ENCODE measurements at regions not wholly inside any gene's neighbourhood (a gene's known extent, or its start where the extent isn't known, plus 50 kb on each side); places are given as distances from the start of the nearest gene placed in this dataset.

- no peak overlapping the region for H3K27ac ChIP-seq
- TF ChIP-seq, protein P1, sequence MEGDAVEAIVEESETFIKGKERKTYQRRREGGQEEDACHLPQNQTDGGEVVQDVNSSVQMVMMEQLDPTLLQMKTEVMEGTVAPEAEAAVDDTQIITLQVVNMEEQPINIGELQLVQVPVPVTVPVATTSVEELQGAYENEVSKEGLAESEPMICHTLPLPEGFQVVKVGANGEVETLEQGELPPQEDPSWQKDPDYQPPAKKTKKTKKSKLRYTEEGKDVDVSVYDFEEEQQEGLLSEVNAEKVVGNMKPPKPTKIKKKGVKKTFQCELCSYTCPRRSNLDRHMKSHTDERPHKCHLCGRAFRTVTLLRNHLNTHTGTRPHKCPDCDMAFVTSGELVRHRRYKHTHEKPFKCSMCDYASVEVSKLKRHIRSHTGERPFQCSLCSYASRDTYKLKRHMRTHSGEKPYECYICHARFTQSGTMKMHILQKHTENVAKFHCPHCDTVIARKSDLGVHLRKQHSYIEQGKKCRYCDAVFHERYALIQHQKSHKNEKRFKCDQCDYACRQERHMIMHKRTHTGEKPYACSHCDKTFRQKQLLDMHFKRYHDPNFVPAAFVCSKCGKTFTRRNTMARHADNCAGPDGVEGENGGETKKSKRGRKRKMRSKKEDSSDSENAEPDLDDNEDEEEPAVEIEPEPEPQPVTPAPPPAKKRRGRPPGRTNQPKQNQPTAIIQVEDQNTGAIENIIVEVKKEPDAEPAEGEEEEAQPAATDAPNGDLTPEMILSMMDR (conservative IDR thresholded peaks at IDR 0.05), result no peak
- no peak for TF ChIP-seq ZFX (IDR thresholded peaks at IDR 0.05)
Measured at GRCh38 chr18:45241271-45241670, 374.0 kb upstream of the SLC14A2 start.

DNA sequence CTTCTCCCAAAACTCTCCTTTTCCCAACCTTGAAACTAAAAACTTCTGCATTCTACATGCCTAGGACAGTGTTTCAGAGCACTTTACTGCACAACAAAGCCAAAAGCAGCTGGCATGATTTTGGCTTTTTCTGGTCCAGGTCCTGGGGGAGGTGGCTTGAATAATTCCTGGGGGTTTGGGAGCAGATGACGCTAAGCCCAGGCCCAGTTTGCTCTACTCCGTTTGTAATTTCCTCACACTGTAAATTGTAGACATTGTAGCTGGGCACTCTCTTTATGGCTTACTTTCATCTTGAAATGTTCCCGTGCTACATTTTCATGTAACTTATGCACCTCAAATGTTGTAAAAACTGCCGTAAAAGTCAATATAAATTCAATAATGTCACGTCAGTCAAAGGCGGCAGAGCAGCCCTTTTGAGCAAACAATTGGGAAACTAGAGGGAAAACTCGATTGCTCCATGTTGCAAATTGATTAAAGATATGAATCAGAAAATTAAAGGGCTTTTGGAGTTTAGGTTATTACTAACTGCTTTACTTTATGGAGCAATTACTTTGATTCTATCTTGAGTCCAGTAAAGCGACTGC, 373.2 kb upstream of the SLC14A2 start:
- no peak for TF ChIP-seq ZFX (IDR thresholded peaks at IDR 0.05)
- TF ChIP-seq, protein P1 (conservative IDR thresholded peaks at IDR 0.05), result no peak
- H3K27ac ChIP-seq, result no peak overlapping the region

- no peak overlapping the region for H3K27ac ChIP-seq
- TF ChIP-seq, protein P1 (conservative IDR thresholded peaks at IDR 0.05), result no peak
- no peak for TF ChIP-seq ZFX (IDR thresholded peaks at IDR 0.05)
Measured at GRCh38 chr18:45243340-45244110, 371.8 kb upstream of the SLC14A2 start.

DNA sequence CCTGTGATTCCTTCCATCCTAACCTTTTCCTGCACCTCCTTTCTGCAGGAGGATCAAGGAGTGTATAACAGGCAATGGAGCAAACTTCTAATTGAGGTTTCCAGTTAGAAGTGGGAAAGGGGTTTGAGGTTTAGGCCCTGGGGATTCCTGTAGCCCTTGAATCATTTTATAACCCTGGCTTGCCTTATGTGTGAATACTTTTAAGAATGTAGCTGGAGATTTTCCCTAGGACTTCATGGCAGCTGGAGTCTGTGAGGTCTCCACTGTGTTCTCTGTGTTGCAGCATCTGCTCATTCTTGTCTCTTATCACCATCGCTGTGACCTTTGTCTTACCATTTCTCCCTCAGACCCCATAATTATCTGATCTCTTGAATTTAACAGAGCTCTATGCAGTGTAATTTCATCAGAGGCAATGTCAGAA, 370.2 kb upstream of the SLC14A2 start:
- H3K27ac ChIP-seq, result no peak overlapping the region
- TF ChIP-seq, protein P1 (conservative IDR thresholded peaks at IDR 0.05), result no peak
- no peak for TF ChIP-seq ZFX (IDR thresholded peaks at IDR 0.05)

DNA sequence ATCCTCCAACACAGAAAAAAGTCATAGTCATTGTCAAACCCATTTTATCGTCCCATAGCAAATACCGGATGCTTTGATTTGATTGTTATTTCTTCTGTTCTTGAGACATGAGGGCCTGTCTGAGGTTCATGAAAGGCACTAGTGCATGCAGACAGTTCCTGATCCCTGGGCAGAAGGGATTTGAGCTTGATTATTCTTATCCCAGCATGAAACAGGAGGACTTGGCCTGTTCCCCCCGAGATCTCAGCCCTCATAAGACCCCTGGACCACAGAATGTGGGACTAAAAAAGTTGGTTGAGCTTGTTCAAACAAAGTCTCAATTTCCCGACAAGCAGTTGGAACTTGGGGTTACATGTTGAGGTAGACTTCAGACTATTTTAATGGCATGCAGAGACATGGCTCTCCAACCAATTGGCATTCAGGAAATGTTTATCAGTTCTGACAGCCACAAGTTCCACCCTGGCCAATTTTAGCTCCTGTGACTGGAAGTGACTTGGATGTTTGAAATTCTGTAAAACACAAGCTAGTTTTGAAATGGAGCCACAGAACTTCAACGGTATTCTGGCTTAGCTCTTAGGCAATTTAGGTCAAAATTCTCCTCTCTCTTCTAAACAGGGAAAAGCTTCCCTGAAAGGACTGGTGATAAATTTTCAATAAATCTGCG, 366.9 kb upstream of the SLC14A2 start:
- TF ChIP-seq ZFX (IDR thresholded peaks at IDR 0.05), result no peak
- TF ChIP-seq, protein P1 (conservative IDR thresholded peaks at IDR 0.05), result no peak
- H3K27ac ChIP-seq, result no peak overlapping the region

DNA sequence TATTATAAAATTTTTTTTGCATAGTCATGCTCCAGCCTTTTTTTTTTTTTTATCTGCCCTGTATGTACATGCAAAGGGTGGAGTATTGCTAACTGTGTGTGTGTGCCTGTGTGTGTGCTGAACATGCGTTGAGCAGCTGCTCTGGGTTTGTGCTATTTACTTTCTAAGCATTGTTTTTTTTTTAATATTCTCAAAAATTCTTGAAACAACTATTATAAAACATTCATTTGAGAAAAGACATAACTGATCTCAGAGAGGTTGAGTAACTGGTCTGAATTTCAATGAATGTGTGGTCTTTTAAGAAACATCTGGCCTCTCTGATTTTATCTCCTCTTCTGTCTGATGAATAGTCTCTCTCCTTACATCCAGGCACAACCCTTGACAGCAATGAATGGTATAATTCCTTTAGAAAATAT, 366.0 kb upstream of the SLC14A2 start:
- no peak for TF ChIP-seq ZFX (IDR thresholded peaks at IDR 0.05)
- TF ChIP-seq, protein P1 (conservative IDR thresholded peaks at IDR 0.05), result no peak
- H3K27ac ChIP-seq, result no peak overlapping the region

- no peak for TF ChIP-seq ZFX (IDR thresholded peaks at IDR 0.05)
- TF ChIP-seq, protein P1 (conservative IDR thresholded peaks at IDR 0.05), result no peak
- H3K27ac ChIP-seq, result no peak overlapping the region
Measured at GRCh38 chr18:45250479-45250878, 364.8 kb upstream of the SLC14A2 start.

Data from C4-2B (cell line).